ENCODE measurements at regions not wholly inside any gene's neighbourhood (a gene's known extent, or its start where the extent isn't known, plus 50 kb on each side); places are given as distances from the start of the nearest gene placed in this dataset.

DNA sequence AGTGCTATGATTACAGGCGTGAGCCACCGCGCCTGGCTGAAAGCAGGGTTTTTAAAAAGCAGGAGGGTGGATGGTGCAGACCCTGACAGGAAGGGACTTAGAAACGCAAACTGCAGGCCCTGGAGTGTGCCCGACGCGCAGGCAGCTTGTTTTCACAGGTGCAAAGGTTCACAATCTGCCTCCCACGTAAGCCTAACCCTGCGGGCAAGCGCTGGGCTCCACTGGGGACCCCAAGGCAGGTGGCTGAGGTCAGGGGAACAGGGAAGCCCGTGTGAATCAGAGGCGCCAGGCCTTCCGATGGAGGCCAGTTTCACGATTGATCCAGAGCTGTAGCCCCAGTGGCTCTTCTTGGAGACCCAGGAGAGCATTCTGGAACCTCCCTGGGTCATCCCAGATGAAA lies 256.3 kb downstream of the BRD1 start:
- DNase-seq: no peak

DNA sequence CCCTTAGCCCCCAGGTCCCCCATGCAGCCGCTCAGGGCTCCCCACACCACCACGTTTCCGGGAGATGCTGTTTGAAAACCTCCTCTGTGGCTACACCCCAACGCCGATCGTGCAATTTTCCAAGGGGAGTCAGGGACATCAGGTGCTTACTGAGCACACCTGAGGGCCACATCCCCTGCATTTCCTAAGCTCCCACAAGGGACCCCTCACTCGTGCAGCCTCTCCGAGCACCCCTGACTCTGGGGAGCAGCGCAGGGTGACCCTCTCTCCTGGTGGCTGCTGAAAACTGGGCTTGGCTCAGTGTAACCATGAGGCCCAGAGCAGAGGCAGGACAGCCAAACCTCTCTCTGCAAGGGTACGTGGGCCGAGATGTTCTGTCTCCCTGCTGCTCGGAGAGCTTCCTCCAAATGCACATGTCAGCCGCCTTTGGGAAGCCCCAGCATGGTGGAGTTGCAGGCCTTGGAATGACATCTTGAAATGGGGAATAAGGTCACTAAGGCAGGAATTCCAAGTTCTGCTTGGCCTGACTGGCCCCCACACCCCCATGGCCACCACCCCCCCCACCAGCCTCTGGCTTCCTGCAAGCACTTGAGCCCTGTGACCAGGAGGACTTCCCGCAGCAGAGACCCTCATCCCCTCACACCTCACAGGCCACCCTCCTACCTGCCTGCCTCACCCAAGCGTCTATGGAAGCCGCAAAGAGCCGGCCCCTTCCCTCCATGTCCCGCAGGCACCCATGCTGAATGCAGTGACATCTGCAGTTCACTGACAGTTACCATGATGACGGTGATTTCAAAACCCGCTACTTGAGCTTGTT lies 257.4 kb downstream of the BRD1 start:
- no peak for DNase-seq

DNA sequence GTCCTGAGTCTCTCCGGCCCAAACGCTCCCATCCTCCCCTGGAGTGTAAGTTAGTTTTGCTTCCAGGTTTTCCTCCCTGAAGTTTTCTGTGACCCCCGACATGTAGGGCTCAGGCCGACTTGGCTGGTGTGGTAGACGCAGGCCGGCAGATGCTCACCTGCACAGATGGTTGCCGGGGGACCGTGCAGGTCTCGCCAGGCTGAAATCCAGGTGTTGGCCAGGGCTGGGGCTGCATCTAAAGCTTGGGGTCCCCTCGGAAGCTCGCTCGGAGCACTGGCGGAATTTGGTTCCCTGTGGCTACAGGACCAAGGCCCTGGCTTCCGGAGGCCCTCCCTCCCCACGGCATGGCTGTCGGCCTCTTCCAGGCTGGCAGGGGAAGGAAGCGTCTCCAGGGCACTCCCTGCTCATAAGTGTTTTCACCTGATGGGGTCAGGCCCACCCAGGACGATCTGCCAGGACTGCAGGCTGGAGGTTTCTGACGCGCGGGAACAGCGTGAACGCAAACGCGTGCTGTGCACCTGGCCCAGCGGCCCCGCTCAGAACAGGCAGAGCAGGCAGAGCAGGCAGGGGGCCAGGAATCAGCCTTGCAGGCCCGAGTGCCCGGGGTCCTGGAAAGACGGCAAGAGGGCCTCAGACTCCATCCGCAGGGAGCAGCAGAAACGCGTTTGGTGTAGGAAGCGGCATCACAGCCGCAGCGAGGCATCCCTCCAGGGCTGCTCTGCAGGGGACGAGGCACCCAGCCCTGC lies 258.2 kb downstream of the BRD1 start:
- no peak for DNase-seq

DNA sequence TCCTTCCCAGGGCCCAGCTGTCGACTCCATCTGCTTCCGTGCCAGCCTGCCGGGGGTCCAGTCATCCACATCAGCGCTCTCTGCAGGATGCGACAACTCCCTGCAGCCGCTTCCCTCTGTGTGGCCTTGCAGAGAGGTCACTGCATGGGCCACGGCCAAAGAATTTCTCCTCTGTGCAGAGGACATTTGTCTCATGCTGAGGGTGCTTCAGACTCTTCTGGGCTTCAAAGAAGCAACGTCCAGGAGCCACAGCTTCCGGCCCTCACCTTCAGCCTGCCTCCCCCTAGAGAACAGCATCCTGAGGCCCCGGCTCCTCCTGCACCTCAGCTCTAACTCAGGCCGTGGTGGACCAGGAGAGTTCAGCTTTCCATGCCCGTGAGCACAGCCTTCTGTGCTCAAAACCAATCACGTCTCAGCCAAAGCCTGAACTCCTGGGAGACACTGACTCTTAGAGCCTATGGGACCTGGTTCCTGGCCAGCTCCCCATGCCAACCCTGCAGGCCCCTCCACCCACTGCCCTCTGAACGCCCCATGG lies 258.9 kb downstream of the BRD1 start:
- DNase-seq: no peak

DNA sequence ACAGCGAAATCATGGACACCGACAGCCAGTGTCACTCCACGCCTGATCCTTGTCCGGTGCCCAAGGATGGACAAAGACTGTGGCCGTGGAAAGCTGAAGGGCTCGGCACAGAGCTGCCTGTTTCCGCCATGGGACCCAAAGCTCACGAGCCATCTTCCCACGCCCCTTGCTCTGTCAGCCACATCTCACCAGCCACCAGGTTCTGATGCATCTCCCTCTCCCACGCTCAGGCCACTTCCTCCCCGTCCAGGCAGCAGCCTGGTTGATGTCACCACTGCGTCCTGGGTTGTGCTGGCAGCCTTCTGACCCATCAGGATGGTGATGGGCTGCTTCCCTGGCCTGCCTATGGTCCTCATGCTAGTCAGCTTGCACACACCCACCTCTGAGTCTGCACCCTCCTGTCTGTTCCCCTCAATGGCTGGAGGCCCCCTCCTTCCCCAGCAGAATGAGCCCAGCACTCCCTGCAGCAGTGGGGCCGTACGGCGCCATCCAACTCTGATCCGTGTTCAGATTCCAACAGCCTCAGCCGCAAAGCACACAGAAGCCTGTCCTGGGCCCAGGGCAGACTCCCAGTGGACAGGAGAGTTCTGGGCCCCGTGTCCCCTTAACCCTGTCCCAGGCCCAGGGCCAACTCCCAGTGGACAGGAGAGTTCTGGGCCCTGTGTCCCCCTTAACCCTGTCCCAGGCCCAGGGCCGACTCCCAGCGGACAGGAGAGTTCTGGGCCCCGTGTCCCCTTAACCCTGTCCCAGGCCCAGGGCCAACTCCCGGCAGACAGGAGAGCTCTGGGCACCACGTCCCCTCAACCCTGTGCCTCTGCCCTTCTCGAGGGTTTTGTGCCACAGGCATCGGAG lies 259.5 kb downstream of the BRD1 start:
- no peak for DNase-seq

DNA sequence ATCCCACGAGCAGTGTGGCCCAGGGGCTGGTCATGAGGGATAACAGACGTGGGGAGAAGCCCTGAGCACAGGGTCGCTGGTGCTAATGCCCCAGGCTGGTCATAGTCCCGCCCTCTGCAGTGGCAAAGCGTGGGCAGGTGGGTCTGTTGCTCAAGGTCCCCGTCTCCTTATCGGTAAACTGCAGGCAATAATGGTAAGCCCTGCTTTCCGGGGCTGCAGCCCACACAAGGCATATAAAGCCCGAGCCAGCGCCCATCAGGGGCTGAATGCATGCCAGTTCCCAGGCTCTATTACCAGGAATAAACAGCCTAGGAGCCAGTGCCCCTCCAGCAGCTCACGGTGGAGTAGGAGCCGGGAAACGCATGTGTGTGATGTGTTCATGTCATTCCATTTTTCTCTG lies 261.0 kb downstream of the BRD1 start:
- DNase-seq: no peak

DNA sequence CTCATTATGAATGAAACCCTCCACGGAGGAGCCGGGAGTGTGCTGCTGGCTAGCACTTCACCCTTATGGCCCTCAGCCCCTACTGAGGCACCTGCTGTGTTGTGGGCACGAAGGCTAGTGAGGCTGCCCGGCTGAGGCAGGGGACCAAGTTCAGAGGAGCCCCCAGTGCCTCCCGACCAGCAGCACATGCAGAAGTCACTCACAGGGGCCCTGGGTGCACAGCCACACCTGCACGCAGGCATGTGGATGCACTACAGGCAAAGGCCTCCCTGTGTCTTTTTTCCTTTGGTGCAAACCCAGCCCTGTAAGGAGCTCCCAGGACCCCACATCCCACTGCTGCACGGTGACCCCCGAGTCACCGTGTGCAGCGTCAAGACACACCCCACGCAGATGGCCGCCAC lies 261.5 kb downstream of the BRD1 start:
- DNase-seq: no peak

DNA sequence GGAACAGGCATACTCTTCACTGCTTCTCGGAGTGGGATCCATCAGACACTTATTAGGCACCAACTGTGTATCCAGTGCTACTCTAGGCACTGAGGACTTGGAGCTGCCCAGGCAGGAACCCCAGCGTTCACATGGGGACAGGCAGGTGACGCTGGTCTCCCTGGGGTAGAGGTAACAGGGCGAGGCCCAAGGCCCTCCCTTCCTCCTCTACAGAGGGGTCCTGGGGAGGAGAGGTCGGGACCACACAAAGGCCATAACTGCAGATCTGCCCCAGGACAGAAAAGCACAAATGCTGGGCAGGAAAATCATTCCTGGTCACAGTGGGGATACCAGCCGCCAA lies 262.2 kb downstream of the BRD1 start:
- DNase-seq: no peak

DNA sequence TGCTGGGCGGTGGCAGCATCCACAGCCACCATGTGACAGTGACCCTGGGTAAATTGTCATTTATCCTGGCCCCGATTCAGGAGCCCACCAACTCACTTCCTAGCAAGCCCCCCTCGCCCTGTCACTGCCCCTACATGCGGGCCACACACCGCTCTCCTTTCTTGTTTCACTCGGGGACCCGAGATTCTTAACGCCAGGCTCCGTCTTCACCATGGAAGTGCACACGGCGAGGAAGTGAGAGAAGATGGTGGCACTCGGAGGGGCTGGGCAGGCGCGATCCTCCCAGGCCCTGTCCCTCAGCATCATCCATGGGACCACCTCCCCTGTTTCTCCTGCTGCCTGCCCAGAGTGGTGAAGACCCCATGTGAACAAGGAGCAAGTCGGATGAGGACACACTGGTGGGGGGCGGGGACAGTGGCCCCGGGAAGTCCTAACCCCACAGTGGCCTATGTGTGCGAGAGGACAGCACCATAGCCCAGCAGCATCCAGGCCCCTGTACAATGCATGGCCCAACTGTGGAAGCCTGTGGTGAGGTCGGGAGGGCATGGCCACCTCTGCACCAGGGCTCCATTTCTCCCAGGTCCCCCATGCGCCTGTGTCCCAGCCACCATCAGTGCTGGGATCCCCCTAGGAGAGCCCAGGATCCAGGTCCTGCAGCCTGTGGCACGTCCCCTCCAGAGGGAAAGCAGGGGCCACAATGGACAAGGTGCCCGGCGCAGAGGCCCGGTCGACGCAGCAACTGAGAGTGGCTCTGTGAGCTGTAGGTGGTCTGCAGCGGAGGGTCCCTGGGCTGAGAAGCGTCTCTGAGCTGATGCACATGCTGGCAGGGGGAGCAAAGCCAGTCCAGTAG lies 262.8 kb downstream of the BRD1 start:
- no peak for DNase-seq

DNA sequence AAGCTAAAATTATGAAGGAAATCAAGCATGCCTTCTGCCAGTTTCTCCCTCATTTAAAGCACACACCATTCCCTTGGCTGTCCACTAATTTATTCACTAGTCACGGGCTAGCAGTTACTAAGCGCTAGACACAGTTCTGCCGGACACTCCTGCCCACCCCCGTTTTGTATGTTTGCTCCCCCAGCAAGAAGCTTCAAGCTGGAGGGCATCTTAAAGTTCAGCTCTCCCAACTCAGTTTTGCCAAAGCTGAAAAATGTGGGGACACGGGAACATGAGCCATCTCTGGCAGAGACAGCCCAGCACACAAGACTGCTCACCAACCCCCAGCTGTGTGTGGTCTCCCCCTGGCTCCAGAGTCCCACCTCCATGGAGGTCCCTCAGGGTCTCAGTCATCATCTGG lies 263.6 kb downstream of the BRD1 start:
- DNase-seq: no peak

DNA sequence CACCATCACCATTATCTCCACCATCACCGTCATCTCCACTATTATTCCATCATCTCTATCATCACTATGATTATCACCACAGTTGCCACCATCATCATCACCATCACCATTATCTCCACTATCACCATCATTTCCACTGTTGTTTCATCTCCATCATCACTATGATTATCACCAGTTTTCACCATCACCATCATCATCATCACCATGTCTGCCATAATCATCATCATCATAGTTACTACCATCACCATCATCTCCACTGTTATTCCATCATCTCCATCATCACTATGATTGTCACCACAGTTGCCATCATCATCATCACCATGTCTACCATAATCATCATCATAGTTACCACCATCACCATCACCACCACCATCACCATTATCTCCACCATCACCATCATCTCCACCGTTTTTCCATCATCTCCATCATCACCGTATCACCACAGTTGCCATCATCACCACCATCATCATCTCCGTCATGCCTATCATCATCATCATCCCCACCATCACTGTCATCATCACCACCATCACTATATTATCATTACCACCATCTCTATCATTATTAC lies 264.9 kb downstream of the BRD1 start:
- DNase-seq: no peak

DNA sequence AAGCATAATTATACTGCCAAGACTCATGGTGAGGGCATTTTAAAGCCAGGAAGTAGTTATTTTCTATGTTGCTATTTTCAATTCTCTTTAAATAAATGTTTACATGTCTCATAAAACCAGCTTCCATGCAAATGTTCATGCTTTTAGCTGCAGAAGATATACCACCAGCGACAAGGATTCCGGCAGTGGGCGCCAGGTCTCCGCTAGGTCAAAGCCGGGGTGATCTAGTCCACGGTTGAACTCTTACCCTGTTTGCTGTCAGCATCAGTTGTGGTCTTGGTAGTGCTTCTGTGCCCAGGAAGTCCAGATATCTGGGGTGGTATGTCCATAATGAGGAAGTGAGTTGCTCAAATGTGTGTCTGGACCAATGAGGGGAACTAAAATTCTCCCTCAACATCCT lies 265.7 kb downstream of the BRD1 start:
- DNase-seq: no peak

DNA sequence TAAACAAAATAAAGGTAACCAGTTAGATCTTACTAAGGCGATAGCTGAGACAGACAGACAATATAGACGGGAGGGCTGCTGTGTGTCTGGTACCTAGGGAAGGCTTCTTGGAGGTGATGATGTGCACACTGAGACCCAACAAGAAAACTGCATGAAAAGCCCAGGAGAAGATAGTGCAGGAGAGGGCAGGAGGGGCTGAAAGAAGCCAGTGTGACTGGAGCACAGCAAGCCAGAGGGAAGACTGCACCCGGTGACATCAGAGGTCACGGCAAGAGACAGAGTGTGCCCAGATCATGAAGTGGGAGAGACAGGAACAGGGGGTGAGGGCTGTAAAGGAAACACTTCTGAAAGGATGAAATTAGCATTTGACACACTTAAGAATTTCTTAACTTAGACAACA lies 266.3 kb downstream of the BRD1 start:
- DNase-seq: no peak

DNA sequence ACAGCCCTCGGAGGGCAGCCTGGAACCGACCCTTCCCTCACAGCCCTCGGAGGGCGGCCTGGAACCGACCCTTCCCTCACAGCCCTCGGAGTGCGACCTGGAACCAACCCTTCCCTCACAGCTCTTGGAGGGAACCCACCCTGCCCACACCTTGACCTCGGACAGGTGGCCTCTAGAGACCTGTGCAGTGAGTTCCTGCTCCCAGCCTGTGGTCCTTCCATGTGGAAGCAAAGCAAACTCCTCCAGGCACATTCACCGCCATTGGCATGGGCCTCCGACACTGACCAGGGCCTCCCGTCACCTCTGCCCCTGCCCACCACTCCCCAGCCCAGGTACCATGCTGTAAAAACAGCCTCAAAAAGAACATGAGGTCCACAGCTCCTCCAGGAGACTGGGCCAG lies 272.1 kb downstream of the BRD1 start:
- no peak for DNase-seq

DNA sequence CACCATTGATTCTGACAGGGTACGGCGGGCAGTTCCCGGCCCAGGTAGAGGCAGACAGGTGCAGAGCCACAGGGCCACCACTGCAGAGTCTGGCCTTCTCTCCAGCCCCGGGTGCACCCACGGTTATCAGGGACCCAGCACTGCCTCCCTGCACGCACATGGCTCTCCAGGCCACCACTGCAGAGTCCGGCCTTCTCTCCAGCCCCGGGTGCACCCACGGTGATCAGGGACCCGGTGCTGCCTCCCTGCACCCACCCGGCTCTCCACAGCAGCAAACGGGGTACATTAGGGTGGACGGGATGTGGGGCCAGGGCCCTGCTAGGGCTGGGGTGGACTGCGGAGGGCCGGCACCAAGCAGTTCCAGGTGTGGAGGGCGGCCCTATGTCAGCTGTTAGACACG lies 272.9 kb downstream of the BRD1 start:
- DNase-seq: no peak

DNA sequence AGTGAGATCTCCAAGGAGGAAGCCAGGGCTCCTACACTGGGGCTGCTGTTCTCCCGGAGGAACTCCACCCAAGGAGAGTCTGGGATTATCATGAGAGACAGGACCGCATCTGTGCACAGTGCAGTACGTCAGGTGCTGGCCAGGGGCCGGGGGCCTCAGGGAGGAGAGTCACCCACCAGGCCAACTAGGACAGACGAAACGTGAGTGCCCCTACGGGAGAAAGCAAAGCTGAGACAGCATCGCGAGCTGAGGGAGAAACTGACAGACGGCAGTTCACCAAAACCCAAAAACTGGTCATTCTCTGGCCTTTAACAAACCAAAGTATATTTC lies 273.4 kb downstream of the BRD1 start:
- no peak for DNase-seq

DNA sequence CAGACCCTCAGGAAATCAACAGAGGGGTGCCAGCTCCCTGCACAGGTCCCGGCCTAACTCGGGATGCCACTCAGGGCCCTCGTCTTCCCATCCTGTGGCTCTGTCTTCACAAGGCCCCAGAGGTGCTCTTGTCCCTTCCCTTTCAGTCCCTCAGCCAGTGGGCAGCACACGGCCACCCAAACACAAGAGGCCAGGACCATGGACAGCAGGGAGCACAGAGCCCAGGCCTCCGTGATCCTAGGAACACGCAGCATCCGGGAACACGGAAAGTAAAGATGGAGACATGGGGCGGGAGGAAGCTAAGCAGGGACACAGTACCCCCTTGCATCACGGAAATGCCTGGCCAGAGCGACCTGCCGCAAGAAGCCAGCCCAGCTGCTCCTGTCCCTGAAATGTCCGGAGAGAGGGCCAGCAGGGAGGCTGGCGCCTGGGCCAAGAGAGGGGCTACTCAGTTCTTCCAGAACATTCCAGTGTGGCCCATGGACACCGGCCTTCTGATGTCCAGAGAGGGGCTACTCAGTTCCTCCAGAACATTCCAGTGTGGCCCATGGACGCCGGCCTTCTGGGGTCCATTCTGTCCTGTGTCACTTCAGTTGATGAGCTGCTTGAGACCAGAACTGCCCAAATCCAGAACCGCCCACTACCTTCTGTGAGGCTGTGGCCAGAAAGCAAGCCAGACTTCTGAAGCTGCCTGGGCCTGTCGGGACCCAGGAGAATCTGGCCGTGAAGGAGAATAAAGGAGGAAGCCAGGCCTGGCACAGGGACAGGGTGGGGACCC lies 274.0 kb downstream of the BRD1 start:
- no peak for DNase-seq

DNA sequence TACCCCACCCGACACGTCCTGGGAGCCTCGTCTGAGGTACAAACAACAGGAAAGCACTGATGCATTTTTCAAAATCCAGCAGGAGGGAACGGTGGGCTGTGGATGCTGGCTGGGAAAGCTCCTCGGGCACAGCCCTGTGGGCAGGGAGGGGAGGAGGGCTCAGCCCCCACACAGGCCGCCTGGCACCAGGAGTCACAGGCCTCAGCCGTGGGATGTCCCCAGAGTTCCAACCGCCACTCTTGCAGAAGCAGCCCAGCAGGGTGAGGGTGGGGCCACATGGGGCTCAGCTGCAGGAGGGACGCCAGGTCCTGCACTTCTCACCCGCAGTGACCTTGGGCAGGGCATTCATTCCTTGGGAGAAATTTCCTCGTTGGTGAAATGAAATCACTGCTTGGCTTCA lies 274.6 kb downstream of the BRD1 start:
- no peak for DNase-seq

DNA sequence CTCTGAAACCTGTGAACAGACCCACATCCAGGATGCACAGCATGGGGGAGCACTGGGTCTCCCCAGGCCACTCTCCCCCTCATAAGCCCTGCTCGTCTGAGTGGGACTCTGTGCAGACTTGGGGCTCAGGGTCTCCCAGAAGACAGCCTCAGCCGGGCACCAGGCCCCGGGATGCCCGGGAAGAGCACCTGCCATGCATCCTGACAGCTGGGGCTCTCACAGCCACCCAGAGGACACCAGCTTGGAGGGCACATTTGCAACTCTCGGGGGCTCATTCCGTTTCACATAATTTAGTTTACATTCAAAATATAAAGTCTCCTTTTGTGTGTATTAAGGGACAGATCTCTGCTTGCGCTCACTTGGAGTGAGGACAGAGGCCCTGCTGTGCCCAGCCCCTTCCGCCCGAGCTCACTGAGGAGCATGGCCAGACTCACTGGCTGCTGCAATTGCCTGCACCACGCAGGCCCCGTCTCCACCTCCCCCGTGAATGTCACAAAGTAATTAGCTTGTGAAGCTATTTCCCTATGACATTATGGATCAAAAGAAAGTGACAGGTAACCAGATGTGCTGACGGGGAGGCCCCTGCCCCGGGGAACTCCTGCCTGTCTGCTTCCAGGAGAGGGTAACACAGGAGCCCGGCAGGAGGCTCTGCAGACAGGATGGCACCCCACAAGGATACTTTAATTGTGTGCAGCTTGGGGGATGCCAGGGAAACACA lies 275.6 kb downstream of the BRD1 start:
- DNase-seq: no peak

Measured in amygdala (tissue), 56 donors.